ENCODE measurements at regions not wholly inside any gene's neighbourhood (a gene's known extent, or its start where the extent isn't known, plus 50 kb on each side); places are given as distances from the start of the nearest gene placed in this dataset.

- TF ChIP-seq, protein P1, sequence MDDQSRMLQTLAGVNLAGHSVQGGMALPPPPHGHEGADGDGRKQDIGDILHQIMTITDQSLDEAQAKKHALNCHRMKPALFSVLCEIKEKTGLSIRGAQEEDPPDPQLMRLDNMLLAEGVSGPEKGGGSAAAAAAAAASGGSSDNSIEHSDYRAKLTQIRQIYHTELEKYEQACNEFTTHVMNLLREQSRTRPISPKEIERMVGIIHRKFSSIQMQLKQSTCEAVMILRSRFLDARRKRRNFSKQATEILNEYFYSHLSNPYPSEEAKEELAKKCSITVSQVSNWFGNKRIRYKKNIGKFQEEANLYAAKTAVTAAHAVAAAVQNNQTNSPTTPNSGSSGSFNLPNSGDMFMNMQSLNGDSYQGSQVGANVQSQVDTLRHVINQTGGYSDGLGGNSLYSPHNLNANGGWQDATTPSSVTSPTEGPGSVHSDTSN (CRISPR knock-in tag; IDR thresholded peaks at IDR 0.05) = no peak
- no peak for TF ChIP-seq ZNF133 (tag by site-specific recombination; IDR thresholded peaks at IDR 0.05)
These were observed 483.3 kb downstream of the DMAC1 start (continued) for GRCh38 chr9:7316166-7316795.

DNA sequence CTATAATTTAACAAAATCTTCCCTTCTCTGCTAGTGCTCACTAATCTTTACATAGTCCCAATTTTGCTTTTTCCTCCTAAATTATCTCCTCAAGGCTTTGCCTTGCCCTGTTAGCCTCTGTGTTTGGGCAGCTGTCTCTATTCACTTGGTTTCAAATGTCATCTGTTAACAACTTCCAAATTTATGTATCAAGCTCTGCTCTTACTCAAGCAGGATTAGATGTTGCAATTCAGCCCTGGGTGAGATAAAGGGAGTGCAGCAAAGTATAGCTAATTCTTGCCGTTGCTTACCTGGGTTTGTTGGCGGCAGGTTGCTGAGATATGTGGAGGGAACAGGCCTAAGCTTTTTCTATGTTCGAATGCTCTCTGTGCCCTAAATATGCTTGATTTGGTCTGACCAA is 483.8 kb downstream of the DMAC1 start:
- CTCF ChIA-PET = interaction anchor here (0.6 kb wide), 1 partner anchor 803 kb away, joined by 4 read pairs; no protein-coding TSS in a partner anchor
- Histone ChIP-seq H3K27ac (ENCODE audit: extremely low read depth, low read depth, low read length) (no peak overlapping the region), H3K9me3 (ENCODE audit: control insufficient read depth, insufficient read depth, low read depth, low read length) (no peaks in the 10 kb centered on the region), H3K4me1 (ENCODE audit: control insufficient read depth, insufficient read depth, low read length) (no peaks in the 10 kb centered on the region), H3K4me3 (ENCODE audit: low read depth, low read length) (no peak overlapping the region), H3K36me3 (ENCODE audit: control insufficient read depth in 2 of 2, insufficient read depth in 1 of 2, low read length in 2 of 2) (no peaks in the 10 kb centered on the region)
- POLR2A ChIA-PET = no interaction called here
- TF ChIP-seq ZSCAN23 (tag by site-specific recombination; IDR thresholded peaks at IDR 0.05) (no peak), HOXC10 (CRISPR knock-in tag; IDR thresholded peaks at IDR 0.05) (no peak), ZNF792 (tag by site-specific recombination; IDR thresholded peaks at IDR 0.05) (no peak), ZBTB21 (tag by site-specific recombination; IDR thresholded peaks at IDR 0.05) (no peak)

DNA sequence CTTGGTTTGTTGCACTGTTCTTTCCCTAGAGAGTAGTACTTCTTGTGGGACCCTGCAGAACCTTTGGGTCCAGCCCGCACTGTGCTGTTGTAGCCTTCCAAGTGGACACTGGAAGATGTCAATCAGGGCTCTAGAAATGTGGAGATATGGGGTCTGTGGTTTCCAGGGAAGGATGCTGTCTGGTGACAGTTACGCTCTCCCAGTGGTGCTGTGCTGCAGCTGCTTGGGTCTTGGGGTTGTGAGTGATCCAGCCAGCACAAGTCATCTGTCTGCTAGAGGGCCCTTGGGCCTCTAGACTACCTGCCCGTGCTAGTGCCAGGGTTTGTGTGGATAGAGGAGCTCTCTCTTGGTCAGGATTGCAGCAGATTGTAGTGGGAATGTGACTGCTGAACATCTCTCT is 484.5 kb downstream of the DMAC1 start:
- POLR2A ChIA-PET = no interaction called here
- Histone ChIP-seq H3K27ac (ENCODE audit: extremely low read depth, low read depth, low read length) (no peak overlapping the region), H3K4me3 (ENCODE audit: low read depth, low read length) (no peak overlapping the region), H3K4me1 (ENCODE audit: control insufficient read depth, insufficient read depth, low read length) (no peaks in the 10 kb centered on the region), H3K9me3 (ENCODE audit: control insufficient read depth, insufficient read depth, low read depth, low read length) (no peaks in the 10 kb centered on the region), H3K36me3 (ENCODE audit: control insufficient read depth in 2 of 2, insufficient read depth in 1 of 2, low read length in 2 of 2) (no peaks in the 10 kb centered on the region)
- CTCF ChIA-PET = interaction anchor here (0.7 kb wide), 1 partner anchor 9 kb away, joined by 4 read pairs; no protein-coding TSS in a partner anchor
- TF ChIP-seq ZNF530 (tag by site-specific recombination; IDR thresholded peaks at IDR 0.05; ENCODE audit: low read depth) = no peak
- no peak for TF ChIP-seq ZNF670 (tag by site-specific recombination; IDR thresholded peaks at IDR 0.05; ENCODE audit: low read depth)
- no peak for TF ChIP-seq OVOL3 (tag by site-specific recombination; IDR thresholded peaks at IDR 0.05)
- no peak for TF ChIP-seq IKZF3 (tag by site-specific recombination; IDR thresholded peaks at IDR 0.05)
- TF ChIP-seq, protein P2, sequence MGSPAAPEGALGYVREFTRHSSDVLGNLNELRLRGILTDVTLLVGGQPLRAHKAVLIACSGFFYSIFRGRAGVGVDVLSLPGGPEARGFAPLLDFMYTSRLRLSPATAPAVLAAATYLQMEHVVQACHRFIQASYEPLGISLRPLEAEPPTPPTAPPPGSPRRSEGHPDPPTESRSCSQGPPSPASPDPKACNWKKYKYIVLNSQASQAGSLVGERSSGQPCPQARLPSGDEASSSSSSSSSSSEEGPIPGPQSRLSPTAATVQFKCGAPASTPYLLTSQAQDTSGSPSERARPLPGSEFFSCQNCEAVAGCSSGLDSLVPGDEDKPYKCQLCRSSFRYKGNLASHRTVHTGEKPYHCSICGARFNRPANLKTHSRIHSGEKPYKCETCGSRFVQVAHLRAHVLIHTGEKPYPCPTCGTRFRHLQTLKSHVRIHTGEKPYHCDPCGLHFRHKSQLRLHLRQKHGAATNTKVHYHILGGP (tag by site-specific recombination; IDR thresholded peaks at IDR 0.05) = no peak
- no peak for TF ChIP-seq ZNF37A (tag by site-specific recombination; IDR thresholded peaks at IDR 0.05)
- TF ChIP-seq ZNF302 (tag by site-specific recombination; IDR thresholded peaks at IDR 0.05; ENCODE audit: low read depth) = no peak
- TF ChIP-seq BCL11A (tag by site-specific recombination; IDR thresholded peaks at IDR 0.05; ENCODE audit: low read depth) = no peak
- TF ChIP-seq KLF7 (tag by site-specific recombination; IDR thresholded peaks at IDR 0.05; ENCODE audit: borderline replicate concordance) = no peak
- TF ChIP-seq ZNF549 (tag by site-specific recombination; IDR thresholded peaks at IDR 0.05) = no peak
- TF ChIP-seq SCRT1 (tag by site-specific recombination; IDR thresholded peaks at IDR 0.05; ENCODE audit: borderline replicate concordance) = no peak
- TF ChIP-seq ZNF10 (tag by site-specific recombination; IDR thresholded peaks at IDR 0.05) = no peak
- TF ChIP-seq, protein P3, sequence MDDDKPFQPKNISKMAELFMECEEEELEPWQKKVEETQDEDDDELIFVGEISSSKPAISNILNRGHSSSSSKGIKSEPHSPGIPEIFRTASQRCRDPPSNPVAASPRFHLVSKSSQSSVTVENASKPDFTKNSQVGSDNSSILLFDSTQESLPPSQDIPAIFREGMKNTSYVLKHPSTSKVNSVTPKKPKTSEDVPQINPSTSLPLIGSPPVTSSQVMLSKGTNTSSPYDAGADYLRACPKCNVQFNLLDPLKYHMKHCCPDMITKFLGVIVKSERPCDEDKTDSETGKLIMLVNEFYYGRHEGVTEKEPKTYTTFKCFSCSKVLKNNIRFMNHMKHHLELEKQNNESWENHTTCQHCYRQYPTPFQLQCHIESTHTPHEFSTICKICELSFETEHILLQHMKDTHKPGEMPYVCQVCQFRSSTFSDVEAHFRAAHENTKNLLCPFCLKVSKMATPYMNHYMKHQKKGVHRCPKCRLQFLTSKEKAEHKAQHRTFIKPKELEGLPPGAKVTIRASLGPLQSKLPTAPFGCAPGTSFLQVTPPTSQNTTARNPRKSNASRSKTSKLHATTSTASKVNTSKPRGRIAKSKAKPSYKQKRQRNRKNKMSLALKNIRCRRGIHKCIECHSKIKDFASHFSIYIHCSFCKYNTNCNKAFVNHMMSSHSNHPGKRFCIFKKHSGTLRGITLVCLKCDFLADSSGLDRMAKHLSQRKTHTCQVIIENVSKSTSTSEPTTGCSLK (tag by site-specific recombination; IDR thresholded peaks at IDR 0.05) = no peak
- no peak for TF ChIP-seq ZNF354C (tag by site-specific recombination; IDR thresholded peaks at IDR 0.05; ENCODE audit: borderline replicate concordance, low read depth)
- no peak for TF ChIP-seq ZNF624 (tag by site-specific recombination; IDR thresholded peaks at IDR 0.05)
- no peak for TF ChIP-seq ZNF398 (tag by site-specific recombination; IDR thresholded peaks at IDR 0.05)
- TF ChIP-seq, protein P4, sequence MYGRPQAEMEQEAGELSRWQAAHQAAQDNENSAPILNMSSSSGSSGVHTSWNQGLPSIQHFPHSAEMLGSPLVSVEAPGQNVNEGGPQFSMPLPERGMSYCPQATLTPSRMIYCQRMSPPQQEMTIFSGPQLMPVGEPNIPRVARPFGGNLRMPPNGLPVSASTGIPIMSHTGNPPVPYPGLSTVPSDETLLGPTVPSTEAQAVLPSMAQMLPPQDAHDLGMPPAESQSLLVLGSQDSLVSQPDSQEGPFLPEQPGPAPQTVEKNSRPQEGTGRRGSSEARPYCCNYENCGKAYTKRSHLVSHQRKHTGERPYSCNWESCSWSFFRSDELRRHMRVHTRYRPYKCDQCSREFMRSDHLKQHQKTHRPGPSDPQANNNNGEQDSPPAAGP (tag by site-specific recombination; IDR thresholded peaks at IDR 0.05) = no peak
- TF ChIP-seq ZNF248 (tag by site-specific recombination; IDR thresholded peaks at IDR 0.05) = no peak

All from HEK293 (cell line).